A673 (cell line): ENCODE measurements at regions not wholly inside any gene's neighbourhood (a gene's known extent, or its start where the extent isn't known, plus 50 kb on each side); places are given as distances from the start of the nearest gene placed in this dataset.

Source experiments
- BruUV-seq: library from RNA; stranded (reverse); fragments of 400-500 nt; replicated peaks from 2 replicates; lab custom pipeline; 2021; lab: Mats Ljungman, UMichigan
- CTCF ChIA-PET: fragments of 300-600 bp; sonication (Branson Sonifier 250); formaldehyde crosslinking; loops from one replicate; lab custom pipeline; 2022; ENCODE audit warnings: antibody characterized with exemption; lab: Charles Lee
- POLR2A ChIA-PET: fragments of 300-600 bp; sonication (Branson Sonifier 250); formaldehyde crosslinking; loops from one replicate; lab custom pipeline; 2022; ENCODE audit warnings: antibody characterized with exemption; ENCODE audit not compliant: low non-redundant PET; lab: Charles Lee
- DNase-seq: peaks from one replicate; pipeline ENCODE4 v3.0.0-alpha.2; 2015; ENCODE audit warnings: low spot score
- H3K27ac ChIP-seq: fragments of 200-600 bp; sonication (generic); 2 replicates; pipeline ENCODE4 v1.5.1; 2016; ENCODE audit warnings: mixed run types, low read depth, mild to moderate bottlenecking, mixed read lengths, antibody characterized with exemption, low read length; ENCODE audit not compliant: poor library complexity, severe bottlenecking
- H3K27me3 ChIP-seq: fragments of 200-600 bp; sonication (generic); replicated peaks from 2 replicates; pipeline ENCODE4 v1.6.1; 2017; ENCODE audit warnings: mixed run types, low read depth, mild to moderate bottlenecking, mixed read lengths, antibody characterized with exemption, low read length; ENCODE audit not compliant: insufficient read depth, poor library complexity
- H3K36me3 ChIP-seq: fragments of 200-600 bp; sonication (generic); 2 replicates; pipeline ENCODE4 v1.6.1; 2016; ENCODE audit warnings: mixed run types, mild to moderate bottlenecking, mixed read lengths, antibody characterized with exemption, low read length; ENCODE audit not compliant: insufficient read depth, poor library complexity, severe bottlenecking
- H3K4me1 ChIP-seq: fragments of 200-600 bp; sonication (generic); 2 replicates; pipeline ENCODE4 v1.6.1; 2017; ENCODE audit warnings: mixed run types, mild to moderate bottlenecking, mixed read lengths, antibody characterized with exemption, low read length; ENCODE audit not compliant: insufficient read depth, poor library complexity, severe bottlenecking
- H3K4me3 ChIP-seq: fragments of 200-600 bp; sonication (generic); 2 replicates; pipeline ENCODE4 v1.5.1; 2016; ENCODE audit warnings: low read depth, mixed run types, mild to moderate bottlenecking, mixed read lengths, low read length; ENCODE audit not compliant: poor library complexity, severe bottlenecking
- H3K9me3 ChIP-seq: fragments of 200-600 bp; sonication (generic); 2 replicates; pipeline ENCODE4 v1.6.1; 2016; ENCODE audit warnings: mixed run types, low read depth, mild to moderate bottlenecking, mixed read lengths, antibody characterized with exemption, low read length; ENCODE audit not compliant: poor library complexity, severe bottlenecking
- EZH2 ChIP-seq: fragments of 200-600 bp; sonication (generic); IDR thresholded peaks from 2 replicates; pipeline ENCODE4 v1.6.1; 2017; ENCODE audit warnings: borderline replicate concordance, low read depth, mild to moderate bottlenecking, mixed read lengths, antibody characterized with exemption, low read length; ENCODE audit not compliant: poor library complexity, severe bottlenecking
- intact Hi-C: fragments of 100-400 bp; cut with micrococcal nuclease; formaldehyde crosslinking; loops from one replicate; pipeline ENCODE4 v1.10.0; 2022; ENCODE audit not compliant: unreplicated experiment
- TF ChIP-seq, protein P1 (sequence below): fragments of 300-800, 200-600 bp; sonication (generic); conservative IDR thresholded peaks from 2 replicates; pipeline ENCODE4 v1.5.1; 2017; ENCODE audit warnings: low read depth, mild to moderate bottlenecking, antibody characterized with exemption, low read length, moderate library complexity, mixed read lengths

DNA sequence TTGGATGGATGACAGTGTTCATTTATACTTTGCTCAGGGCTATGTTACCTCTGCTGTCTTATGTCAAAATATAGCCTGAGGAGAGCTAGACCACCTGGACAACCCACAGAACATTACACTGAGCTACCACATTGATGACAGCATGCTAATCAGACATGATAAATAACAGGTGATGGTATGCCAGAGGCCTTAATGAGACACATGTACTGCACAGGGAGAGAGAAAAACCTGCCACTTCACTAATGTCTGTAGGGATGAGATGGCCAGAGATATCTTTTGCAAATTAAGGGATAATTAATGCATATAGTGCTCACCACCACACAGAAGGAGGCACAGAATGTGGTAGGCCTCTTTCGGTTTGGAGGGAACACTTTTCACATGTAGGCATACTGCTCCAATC lies 1122.6 kb upstream of the POT1 start:
- no peak overlapping the region for H3K4me3 ChIP-seq
- no peaks in the 10 kb centered on the region for H3K27me3 ChIP-seq
- DNase-seq, result no peak
- POLR2A ChIA-PET, result no interaction called here
- H3K9me3 ChIP-seq, result no peaks in the 10 kb centered on the region
- H3K27ac ChIP-seq, result no peak overlapping the region
- no peaks in the 10 kb centered on the region for H3K36me3 ChIP-seq
- TF ChIP-seq EZH2, result no peak
- TF ChIP-seq, protein P1, sequence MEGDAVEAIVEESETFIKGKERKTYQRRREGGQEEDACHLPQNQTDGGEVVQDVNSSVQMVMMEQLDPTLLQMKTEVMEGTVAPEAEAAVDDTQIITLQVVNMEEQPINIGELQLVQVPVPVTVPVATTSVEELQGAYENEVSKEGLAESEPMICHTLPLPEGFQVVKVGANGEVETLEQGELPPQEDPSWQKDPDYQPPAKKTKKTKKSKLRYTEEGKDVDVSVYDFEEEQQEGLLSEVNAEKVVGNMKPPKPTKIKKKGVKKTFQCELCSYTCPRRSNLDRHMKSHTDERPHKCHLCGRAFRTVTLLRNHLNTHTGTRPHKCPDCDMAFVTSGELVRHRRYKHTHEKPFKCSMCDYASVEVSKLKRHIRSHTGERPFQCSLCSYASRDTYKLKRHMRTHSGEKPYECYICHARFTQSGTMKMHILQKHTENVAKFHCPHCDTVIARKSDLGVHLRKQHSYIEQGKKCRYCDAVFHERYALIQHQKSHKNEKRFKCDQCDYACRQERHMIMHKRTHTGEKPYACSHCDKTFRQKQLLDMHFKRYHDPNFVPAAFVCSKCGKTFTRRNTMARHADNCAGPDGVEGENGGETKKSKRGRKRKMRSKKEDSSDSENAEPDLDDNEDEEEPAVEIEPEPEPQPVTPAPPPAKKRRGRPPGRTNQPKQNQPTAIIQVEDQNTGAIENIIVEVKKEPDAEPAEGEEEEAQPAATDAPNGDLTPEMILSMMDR, result no peak
- CTCF ChIA-PET, result no interaction called here
- H3K4me1 ChIP-seq, result no peaks in the 10 kb centered on the region
- intact Hi-C loops, result no loop called here
- no TSS peak for BruUV-seq

- Histone ChIP-seq H3K4me1 (no peaks in the 10 kb centered on the region), H3K4me3 (no peak overlapping the region), H3K27me3 (no peaks in the 10 kb centered on the region), H3K27ac (no peak overlapping the region), H3K36me3 (no peaks in the 10 kb centered on the region), H3K9me3 (no peaks in the 10 kb centered on the region)
- intact Hi-C loops, result no loop called here
- ChIA-PET CTCF (no interaction called here), POLR2A (no interaction called here)
- BruUV-seq, result no TSS peak
- TF ChIP-seq, protein P1, result no peak
- TF ChIP-seq EZH2, result no peak
- DNase-seq, result no peak
Measured at GRCh38 chr7:126044662-126045061, 1115.0 kb upstream of the POT1 start.

DNA sequence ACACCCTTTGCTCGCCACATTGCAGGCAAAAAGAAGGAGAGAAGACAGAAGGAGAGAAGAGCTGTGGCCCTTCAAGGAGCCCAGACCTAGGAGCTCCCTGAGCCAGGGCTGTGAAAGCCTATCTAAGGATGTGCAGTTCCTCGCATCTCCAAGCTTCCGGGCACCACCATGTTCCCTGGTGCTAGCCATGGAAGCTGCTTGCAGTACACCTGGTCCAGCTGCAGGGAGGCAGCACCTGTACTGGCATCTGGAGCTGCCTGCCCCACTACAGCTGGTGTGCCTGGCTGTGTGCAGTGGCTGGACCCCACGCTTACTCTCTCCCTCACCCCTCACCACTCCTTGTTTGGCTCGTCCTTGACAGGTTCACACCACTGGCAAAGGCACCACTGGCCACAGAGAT lies 1111.8 kb upstream of the POT1 start:
- Histone ChIP-seq H3K27ac (no peak overlapping the region), H3K9me3 (no peaks in the 10 kb centered on the region), H3K36me3 (no peaks in the 10 kb centered on the region), H3K27me3 (no peaks in the 10 kb centered on the region), H3K4me3 (no peak overlapping the region), H3K4me1 (no peaks in the 10 kb centered on the region)
- DNase-seq, result no peak
- ChIA-PET POLR2A (no interaction called here), CTCF (no interaction called here)
- no TSS peak for BruUV-seq
- intact Hi-C loops, result no loop called here
- no peak for TF ChIP-seq EZH2
- TF ChIP-seq, protein P1, result no peak
